ENCODE measurements at regions not wholly inside any gene's neighbourhood (a gene's known extent, or its start where the extent isn't known, plus 50 kb on each side); places are given as distances from the start of the nearest gene placed in this dataset.

DNA sequence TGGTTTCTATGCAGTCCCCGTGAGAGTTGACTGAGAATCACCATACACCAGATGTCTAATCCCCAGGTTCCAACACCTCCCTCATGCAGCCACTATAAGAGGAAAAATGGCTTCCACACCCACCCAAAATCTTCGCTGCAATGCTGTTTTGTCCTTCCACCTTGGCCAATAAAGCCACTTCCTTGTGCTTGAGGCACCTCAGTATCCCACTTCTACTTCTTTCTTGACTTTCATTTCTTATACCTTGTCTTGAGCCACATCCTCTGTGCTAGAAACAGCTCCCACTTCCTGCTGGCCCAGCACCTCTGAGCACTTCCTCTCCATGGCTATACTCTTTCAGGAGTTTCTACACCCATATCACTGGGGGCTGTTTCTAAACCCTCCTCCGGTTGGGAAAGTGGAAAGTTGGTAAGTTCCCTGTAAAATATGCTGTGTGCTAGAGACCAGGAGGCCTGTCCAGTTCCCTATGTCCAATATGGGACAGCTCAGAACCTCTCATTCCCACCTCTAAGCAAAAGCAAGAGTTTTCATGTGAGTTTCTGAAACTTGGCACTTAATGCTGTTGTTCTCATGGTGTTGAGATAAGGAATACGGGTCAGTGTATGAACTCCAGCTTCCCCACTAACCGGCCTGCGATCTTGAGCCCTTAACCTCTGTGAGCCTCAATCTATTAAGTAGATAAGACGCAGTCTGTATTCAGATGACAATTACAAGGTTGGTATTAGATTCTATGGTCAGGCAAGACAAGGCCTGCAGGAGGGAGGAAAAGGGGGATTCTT lies 209.1 kb upstream of the ID2 start:
- Histone ChIP-seq H3K36me3 (replicated peaks in 1 of 2) (no peaks in the 10 kb centered on the region), H3K4me1 (replicated peaks in 1 of 2) (peaks cover 0 to 22% of the 10 kb centered on the region in 2 donors), H3K9me3 (replicated peaks in 1 of 3) (no peaks in the 10 kb centered on the region), H3K27me3 (no peaks in the 10 kb centered on the region), H3K27ac (no peak overlapping the region), H3K4me3 (no peak overlapping the region)
- no peak for TF ChIP-seq POLR2A (IDR thresholded peaks at IDR 0.05)
- TF ChIP-seq, protein P1, sequence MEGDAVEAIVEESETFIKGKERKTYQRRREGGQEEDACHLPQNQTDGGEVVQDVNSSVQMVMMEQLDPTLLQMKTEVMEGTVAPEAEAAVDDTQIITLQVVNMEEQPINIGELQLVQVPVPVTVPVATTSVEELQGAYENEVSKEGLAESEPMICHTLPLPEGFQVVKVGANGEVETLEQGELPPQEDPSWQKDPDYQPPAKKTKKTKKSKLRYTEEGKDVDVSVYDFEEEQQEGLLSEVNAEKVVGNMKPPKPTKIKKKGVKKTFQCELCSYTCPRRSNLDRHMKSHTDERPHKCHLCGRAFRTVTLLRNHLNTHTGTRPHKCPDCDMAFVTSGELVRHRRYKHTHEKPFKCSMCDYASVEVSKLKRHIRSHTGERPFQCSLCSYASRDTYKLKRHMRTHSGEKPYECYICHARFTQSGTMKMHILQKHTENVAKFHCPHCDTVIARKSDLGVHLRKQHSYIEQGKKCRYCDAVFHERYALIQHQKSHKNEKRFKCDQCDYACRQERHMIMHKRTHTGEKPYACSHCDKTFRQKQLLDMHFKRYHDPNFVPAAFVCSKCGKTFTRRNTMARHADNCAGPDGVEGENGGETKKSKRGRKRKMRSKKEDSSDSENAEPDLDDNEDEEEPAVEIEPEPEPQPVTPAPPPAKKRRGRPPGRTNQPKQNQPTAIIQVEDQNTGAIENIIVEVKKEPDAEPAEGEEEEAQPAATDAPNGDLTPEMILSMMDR (IDR thresholded peaks at IDR 0.05), result no peak
- intact Hi-C loops (cut with DNase I), result no loop called here
- peak in 4 of 7 donors; percentile 40 to 72 (median 63) for DNase-seq
- 38 to 50% (median 45%) methylated on average over 7 of the region's 7 CpGs for WGBS, 4 donors

DNA sequence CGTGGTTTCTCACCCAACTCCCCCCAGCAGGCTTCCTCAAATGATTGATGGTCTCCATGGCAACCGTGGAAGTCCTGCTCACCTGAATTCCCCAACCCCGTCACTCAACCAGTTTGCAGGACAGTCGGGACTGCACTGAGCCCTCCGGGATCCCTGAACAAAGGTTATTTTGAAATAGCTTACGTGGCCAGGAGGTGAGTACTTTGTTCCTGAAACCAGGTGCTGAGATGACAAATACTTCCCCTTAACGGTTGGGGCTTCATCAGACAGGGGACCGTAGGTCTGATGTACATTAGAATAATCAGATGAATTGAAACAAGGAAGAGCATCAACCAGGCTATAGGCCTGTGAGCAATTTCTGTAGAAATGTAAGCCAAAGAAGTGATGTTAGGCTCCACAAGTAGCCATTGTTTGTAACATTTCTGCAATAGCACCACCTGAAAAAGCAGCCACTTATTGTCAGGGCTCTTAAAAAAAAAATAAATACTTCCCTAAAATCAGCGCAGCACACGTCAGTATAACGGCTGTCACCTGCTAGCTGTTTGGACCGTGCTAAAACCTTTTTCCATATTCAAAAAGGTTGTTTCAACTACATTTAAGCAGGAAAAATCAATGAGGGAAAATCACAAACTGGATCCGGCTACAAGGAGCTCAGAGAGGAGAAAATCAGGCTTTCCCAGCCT lies 206.4 kb upstream of the ID2 start:
- H3K27ac ChIP-seq, result no peak overlapping the region
- no peak for DNase-seq
- 82 to 88% (median 85%) methylated on average over 13 of the region's 13 CpGs for whole genome bisulfite sequencing, 4 donors
- H3K4me3 ChIP-seq, result no peak overlapping the region
- intact Hi-C loops (cut with DNase I), result no loop called here
- TF ChIP-seq, protein P1 (IDR thresholded peaks at IDR 0.05), result no peak
- TF ChIP-seq POLR2A (IDR thresholded peaks at IDR 0.05), result no peak
- H3K9me3 ChIP-seq (replicated peaks in 1 of 3), result no peaks in the 10 kb centered on the region
- H3K36me3 ChIP-seq (replicated peaks in 1 of 2), result no peaks in the 10 kb centered on the region
- no peaks in the 10 kb centered on the region for H3K27me3 ChIP-seq
- H3K4me1 ChIP-seq (replicated peaks in 1 of 2), result peaks cover 0 to 25% of the 10 kb centered on the region in 2 donors

DNA sequence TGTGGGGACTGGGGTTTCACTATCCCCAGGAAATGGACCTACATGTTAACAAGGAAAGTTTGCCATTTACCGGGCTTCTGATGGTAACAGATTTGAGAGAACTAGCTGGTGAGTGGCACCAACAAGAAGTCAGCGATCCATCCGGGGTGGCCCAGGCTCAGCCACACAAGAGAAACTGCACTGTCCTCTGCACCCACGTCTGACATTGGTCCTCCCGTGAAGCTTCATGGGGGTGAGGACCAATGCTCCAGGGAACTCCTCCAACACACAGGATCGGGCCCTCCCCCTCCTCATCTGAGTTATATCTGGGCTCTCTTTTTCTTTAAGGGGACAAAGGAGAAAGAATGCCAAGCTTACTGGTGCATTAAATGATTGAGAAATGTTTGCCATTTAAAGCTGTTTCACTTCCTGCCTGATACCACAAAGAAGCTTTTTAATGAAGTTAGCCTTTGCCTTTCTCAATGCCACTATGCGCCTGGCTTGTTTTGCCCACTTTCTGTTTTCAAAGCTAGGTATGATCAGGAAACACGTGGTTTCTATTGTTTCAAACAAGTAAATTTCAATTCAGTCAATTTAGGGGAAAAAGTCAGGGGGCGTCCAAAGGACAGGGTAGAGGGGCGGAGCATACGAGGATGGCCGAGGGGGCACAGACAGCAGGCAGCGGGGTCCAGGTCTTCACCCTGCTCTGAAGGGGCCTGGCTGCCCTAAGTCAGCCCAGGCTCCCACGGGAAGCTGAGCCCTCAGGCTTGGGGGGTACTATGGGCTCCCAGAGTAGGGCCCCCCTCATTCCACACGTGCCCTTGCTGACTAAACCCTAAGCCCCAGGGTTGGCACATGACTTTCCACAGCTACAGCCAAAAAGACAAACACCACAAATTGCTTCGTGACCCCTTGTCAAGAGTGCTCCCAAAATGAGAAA lies 204.0 kb upstream of the ID2 start:
- peak overlapping the region in 1 of 5 donors; percentile 18 for H3K27ac ChIP-seq
- H3K27me3 ChIP-seq, result no peaks in the 10 kb centered on the region
- intact Hi-C loops (cut with DNase I), result no loop called here
- no peak for TF ChIP-seq POLR2A (IDR thresholded peaks at IDR 0.05)
- TF ChIP-seq, protein P1 (IDR thresholded peaks at IDR 0.05), result no peak
- H3K4me3 ChIP-seq, result no peak overlapping the region
- WGBS, 4 donors, result 63 to 89% (median 76%) methylated on average over 15 to 16 of the region's 16 CpGs
- H3K9me3 ChIP-seq (replicated peaks in 1 of 3), result no peaks in the 10 kb centered on the region
- H3K36me3 ChIP-seq (replicated peaks in 1 of 2), result no peaks in the 10 kb centered on the region
- peaks cover 0 to 14% of the 10 kb centered on the region in 2 donors for H3K4me1 ChIP-seq (replicated peaks in 1 of 2)
- no peak for DNase-seq

DNA sequence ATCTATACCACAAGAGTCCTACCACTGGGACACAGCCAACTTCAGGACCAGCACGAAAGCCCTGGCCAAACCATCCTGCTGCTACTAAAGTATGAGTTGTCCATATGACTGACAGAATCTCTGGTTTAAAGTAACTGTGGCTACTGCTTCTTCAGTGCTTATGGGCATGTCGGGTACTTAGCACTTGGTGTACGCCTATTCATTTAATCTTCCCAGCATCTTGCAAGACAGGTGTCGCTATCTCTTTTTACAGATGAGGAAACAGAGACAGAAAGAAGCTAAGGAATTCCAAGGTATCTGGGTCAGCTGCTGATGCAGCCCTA lies 203.4 kb upstream of the ID2 start:
- intact Hi-C loops (cut with DNase I), result no loop called here
- Histone ChIP-seq H3K4me3 (no peak overlapping the region), H3K9me3 (replicated peaks in 1 of 3) (no peaks in the 10 kb centered on the region), H3K27ac (no peak overlapping the region), H3K4me1 (replicated peaks in 1 of 2) (peaks cover 0 to 8% of the 10 kb centered on the region in 2 donors), H3K36me3 (replicated peaks in 1 of 2) (no peaks in the 10 kb centered on the region), H3K27me3 (no peaks in the 10 kb centered on the region)
- 70 to 89% (median 81%) methylated on average over 4 of the region's 4 CpGs for WGBS, 4 donors
- TF ChIP-seq, protein P1 (IDR thresholded peaks at IDR 0.05), result no peak
- no peak for TF ChIP-seq POLR2A (IDR thresholded peaks at IDR 0.05)
- no peak for DNase-seq

All from adrenal gland (tissue), 9 donors.